Renal cortical epithelial cell (primary cell): ENCODE measurements at regions not wholly inside any gene's neighbourhood (a gene's known extent, or its start where the extent isn't known, plus 50 kb on each side); places are given as distances from the start of the nearest gene placed in this dataset.

Source experiments
- DNase-seq: peaks from one replicate; pipeline ENCODE4 v3.0.0-alpha.2; 2011; ENCODE audit warnings: low read depth

DNA sequence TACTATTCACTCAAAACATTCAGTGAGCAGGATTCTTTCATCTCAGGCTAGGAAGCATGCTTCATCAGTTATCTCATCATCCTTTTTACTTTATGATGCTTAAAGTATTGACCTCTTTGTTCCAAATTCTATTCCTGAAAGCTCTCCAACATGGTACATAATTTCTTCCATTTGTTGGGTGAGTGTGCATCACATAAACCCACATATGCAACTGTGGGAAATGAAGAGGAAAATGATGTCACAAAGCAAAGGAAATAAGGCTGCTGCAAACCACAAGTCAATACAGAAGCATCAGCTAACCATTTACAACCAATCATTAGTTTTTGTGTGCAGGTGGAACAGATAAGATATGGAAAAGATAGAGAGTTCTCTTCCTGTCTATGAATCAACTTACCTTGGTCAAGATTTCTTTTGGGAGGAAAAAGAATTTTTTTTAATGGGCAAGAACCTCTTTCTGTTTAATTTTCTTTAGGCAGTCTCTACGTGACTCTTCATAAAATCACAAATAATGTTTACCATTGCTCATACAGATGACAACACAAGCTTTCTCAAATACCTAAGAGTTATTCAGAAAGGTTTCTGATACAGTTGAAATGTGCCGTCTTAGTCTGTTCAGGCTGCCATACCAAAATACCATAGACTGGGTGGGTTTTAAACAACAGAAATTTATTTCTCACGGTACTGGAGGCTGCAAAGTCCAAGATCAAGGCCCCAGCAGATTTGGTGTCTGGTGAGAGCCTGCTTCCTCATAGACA is 259.9 kb downstream of the ADGRG6 start:
- no peak for DNase-seq

DNA sequence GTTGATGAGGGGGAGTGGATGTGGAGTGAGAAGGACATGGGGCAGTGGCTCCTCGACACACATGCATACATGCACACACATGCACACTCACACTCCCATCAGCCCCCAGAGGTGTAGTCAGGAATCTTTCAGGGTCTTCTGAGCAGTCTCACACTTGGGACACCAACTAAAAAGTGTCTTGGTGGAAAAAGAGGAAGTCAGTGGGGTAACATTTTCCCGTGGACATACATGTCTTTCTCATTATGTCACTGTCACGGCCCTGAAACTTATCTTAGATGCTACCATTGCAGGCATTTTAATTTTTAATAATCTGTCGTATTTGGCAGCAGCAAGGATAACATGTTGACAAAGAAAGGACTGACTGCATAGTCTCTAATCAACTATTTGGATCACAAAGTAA is 261.1 kb downstream of the ADGRG6 start:
- DNase-seq: no peak

DNA sequence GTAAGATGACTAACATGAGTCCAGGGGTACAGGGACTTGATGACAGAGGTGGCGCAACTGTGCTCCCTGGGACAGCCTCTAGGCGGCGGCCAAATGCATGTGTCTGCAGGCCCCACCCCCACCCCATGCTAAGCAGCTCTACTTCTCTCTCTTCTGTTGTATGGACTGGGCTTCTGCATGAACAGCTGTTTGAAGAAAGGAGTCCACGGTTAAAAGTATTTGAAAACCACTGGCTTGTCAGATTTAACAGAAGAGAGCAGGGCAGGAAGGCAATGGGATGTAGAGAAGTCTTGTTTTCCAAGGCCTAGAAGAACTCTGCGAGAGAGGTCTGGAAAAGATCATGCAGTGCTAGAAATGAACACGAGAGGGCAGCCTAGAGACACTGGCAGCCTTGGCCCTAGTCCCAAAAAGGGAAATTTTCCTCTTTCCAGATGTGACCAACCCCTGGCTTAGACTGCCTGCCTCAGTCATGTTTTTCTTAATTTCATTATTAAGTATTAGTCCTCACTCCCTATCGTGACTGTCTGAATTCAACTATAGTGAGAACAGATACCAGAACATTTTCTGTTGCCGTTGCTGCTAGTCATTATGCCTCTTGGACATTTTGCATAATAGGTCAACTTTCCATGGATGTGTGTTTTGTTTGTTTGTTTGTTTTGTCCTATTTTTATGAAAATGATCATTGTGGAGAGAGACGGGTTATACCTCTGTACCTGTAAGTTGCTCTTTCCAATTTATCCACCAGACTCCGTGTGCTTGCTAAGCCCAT is 265.0 kb downstream of the ADGRG6 start:
- peak; percentile 47 for DNase-seq

DNA sequence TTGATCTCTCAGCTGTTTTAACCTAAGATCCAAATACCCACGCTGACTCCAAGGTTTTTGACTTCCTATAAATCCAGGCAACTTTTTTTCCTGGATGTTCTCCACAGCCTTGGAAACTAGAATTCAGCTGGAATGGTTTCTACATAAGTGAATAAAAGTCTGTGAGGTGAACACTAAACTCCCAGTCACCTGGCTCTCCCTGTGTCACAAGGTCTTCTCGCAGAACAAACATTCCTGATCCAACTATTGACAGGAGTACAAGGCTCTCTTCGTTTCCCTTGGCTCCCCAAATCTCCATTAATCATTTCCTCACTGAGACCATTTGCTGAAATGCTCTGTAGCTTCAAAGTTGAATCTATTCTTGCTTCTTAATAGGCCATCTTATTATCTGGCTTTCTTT is 265.7 kb downstream of the ADGRG6 start:
- DNase-seq: no peak

DNA sequence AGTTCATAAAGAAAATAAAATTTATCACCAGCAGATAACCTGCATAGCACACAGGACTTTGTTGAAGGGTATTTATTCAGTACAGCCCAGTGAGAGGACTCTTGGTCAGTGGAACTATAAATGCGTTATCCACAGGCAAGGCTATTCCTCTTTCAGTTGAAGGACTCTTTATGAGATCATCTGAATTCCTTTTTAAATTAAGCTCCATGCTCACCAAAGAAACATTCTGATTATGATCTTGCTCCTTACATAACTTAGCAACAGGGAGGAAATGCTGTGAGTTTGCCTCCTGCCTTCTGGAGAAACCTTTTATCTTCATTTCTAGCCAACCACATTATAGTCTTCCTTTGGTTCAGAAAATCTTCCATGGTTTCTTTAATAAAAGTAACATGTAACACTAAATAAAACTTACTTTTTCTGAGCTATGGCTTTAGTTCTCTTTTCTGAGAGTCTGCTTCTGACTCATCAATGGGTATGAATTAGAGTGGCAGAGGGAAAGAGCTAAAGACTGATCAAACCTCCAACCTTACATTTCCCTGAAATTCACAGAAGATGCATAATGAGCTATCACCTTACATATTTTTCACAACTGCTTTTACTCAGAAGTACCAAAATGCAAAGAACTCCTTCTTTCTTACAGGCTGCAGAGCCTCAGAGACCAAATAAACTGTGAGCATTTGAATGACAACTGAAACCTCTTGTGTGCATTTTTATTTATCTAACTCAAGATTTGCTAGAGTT is 267.2 kb downstream of the ADGRG6 start:
- DNase-seq: peak; percentile 36

DNA sequence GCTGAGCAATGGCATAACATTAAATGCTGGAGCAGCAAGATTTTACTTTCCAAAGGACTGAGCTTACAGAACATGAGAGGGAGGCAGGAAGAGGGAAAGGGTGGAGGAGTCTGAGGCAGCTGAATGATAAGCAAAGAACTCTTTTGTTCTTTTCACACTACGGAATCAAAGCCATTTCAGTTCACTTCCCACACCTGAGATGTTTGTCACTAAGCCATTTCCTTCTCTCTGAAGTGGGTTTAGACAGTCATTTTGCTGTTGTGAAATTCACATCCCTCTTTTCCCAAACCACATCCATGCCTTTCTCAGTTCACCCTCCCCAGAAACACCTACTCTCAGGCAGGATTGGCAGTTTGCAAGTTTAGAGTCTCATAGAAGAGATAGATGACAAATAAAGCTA is 267.9 kb downstream of the ADGRG6 start:
- peak; percentile 70 for DNase-seq

DNA sequence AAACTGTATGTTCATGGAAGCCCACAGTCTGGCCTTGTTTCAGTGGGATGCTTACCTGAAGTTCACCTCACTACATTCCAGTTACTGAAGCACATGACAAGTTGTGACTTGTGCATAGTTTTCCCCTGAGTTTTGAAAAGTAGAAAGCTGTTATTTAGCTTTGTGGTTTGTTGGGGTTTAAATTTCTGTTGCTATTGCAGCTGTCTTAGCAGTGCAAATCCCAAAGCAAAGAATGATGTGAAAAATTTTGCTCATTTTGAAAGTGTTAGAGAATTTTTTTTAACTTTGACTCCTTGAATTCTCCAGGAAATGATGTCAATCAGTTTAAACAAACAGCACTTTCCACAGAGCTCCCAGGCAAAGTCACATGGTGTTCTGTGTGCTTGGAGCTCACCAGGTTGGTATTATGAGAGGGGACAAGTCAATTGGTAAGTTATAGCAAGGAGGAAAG is 268.4 kb downstream of the ADGRG6 start:
- peak; percentile 84 for DNase-seq

DNA sequence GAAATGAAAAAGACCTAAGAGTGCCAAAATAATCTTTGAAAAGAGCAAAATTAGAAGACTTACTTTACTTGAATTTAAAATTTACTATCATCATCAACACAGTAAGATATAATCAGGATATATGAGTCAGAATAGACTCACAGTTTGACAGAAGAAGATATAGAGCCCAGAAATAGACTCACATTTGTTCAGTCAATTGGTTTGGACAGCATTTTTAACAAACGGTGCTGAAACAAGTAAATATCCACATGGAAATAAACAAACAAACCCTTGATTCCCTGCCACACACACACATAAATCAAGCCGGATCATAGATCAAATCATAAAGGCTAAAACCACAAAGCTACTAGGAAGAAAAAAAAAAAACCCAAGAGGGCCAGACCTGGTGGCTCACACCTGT is 291.1 kb downstream of the ADGRG6 start:
- DNase-seq: no peak

DNA sequence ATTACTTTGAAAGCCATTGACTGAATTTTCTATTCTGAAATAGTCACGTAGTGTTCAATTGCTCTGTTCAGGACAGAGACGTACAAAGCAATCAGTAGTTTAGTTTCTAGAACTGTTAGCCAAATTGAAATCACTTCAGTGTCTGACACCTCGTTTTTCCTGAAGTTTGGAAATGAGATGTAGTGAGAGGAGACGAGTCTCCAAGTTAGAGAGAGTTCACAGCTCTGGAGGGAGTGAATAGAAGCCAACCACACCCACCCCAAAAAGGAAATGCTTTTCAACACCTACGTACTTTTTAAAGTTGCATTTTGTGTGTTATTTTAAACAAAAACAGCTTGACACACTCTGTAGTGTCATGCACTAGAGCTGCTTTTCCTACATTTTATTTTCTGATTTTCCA is 296.0 kb downstream of the ADGRG6 start:
- no peak for DNase-seq

DNA sequence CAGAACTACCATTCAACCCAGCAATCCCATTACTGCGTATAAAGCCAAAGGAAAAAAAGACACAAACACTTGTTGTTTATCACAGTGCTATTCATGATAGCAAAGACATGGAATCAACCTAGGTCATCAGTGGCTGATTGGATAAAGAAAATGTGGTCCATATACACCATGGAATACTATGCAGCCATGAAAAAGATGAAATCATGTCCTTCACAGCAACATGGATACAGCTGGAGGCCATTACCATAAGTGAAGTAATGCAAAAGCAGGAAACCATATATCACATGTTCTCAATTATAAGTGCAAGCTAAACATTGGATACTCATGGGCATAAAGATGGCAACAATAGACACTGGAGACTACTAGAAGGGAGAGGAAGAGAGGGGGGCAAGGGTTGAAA is 299.6 kb downstream of the ADGRG6 start:
- no peak for DNase-seq

DNA sequence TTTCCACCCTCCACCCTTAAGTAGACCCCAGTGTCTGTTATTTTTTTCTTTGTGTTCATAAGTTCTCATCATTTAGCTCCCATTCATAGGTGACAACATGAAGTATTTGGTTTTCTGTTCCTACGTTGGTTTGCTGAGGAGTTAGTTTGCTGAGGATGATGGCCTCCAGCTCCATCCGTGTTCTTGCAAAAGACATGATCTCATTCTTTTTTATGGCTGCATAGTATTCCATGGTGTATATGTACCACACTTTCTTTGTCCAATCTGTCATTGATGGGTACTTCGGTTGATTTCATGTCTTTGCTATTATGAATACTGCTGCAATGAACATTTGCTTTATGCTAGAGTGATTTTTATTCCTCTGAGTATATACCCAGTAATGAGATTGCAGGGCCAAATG is 301.2 kb downstream of the ADGRG6 start:
- no peak for DNase-seq

DNA sequence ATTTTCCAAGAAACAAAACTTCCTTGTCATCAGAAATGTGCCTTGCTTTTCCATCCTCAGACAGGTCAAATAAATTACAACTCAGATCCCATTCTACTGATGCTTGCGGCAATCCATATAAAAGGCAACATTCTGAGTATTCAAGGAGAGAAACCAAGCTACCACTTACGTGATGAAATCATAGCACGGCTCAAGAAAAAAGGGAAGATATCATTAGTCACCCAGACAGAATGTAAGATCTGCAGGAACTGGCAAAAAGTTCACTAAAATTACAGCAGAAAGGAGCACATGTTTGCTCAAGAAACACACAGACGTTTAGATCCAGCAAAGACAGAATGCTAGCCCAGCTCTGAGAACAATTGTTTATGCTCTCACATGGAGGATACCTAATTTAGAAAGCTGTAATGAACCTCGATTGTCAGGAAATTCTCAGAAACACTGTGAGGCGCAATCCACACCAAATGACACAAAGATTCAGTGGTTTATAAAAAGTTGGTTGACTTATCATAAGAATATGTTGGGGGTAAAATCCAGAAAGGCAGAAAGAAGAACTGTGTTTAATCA is 304.2 kb downstream of the ADGRG6 start:
- DNase-seq: peak; percentile 3

DNA sequence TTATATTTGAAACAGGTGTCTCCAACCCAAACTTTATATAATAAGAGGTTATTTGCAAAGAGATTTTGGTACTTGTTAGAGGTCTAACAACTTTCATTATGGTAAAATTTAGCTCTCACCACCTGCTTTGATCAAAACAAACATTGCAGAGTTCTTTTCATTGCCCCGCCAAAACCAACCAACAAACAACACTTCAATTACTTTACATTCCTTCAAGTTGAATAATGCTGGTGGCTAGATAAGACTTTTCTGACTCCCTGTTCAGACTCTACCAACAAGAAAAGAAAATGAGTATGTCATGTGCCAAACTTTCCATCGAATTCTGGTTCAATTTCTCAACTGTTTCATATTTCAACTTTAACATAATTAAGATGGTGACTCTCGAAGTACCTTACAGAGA is 311.1 kb downstream of the ADGRG6 start:
- DNase-seq: no peak

DNA sequence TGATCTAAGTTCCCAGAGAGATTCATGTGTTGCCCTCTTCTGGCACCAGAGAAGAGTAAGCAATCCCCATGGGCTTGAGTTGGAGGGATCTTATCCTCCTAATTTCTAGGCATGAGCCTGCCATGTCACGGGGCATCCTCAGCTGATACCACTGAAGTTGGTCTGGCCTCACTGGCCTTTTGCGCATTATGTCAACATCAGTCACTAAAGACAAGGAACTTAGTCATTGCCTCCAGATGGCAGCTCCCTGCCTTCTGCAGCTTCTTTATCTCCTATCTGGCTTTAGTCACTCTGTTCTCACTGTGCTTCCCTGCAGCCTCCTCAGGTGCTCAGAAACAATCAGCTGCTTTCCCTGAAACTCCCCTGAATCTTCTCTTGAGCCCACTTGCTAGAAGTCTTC is 312.2 kb downstream of the ADGRG6 start:
- no peak for DNase-seq

DNA sequence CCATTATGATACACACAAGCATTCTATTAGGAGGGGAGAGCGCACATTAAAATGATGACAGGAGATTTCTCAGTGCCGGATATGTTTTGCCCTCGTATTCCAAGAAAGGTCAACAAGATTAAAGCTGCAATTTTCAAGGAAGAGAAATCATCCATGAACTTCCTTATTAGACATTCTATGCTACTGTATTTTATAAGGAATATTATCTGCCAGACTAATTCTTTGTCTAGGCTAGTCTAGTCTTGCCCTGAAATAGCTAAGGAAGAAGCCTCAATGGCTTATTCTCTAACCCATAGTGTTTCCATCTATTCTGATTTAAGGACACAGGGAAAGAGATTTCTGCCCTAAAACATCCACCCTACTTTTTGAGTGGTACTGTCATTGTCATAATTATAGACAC is 315.4 kb downstream of the ADGRG6 start:
- DNase-seq: no peak

DNA sequence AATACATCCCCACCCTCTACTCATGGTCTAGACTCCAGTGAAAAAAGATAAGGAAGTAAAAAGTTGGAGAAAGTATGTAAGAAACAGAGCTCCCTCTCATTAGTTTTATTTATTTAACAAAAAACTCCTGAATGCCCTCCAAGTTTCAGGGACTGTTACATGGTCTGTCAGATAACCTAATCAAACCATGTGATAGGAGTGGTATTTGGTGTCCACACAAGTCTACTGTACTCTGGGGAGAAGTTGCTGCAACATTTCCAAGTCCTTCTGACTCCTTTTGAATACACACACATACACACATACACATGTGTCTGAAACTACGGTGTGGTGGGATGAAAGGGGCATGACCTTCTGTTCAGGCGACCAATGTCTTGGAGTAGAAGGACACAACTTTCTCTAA is 320.0 kb downstream of the ADGRG6 start:
- DNase-seq: no peak

DNA sequence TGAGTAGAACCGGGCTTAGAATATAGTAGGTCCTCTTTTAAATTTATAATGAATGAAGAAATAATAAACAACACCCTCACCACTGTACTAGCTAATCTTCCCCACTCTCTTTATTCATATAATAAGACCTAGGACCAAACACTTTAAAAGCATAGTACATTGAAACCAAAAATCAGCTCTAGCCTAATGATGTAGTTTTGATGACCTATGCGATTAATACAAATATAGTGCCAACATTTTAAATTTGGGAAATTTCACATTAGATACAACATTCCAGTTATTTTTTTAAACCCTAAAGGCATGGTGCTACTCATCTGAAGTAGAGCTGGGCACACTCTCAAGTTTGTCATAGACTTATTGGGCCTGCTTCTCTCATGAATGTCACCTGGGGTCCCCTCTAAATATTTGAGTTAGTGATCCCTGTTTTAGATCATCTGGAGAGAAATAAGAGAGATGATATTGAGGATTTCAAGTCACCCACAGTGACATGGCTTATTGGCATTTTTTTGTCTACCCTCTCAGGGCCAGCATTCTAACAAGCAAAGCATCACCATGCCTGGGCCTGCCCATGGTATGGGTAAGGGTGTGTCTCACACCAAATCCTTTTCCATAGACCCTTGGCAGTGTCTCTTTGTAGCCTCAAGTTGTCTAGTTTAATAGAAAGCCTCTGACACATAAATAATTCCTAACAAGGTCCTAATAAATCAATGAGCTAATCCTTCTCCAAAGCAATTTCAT is 319.8 kb downstream of the HIVEP2 start:
- DNase-seq: no peak

DNA sequence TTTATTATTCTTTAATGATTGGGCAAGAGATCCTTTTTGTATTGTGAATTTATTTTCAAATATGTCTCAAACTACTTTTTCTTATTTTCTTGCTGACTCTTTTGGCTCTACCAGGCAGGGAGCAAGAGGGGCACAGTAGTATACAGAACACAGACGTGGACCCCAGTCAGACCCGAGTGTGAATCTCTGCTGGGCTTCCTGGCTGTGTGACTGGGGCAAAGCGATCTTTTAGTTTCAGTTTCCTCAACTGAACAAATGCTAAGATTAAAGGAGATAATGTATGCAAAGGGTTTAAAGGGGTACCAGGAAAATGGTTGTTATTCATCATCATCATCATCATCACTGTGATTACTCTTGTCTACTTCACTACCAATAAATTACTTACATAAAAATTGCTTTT is 317.5 kb downstream of the HIVEP2 start:
- DNase-seq: no peak

DNA sequence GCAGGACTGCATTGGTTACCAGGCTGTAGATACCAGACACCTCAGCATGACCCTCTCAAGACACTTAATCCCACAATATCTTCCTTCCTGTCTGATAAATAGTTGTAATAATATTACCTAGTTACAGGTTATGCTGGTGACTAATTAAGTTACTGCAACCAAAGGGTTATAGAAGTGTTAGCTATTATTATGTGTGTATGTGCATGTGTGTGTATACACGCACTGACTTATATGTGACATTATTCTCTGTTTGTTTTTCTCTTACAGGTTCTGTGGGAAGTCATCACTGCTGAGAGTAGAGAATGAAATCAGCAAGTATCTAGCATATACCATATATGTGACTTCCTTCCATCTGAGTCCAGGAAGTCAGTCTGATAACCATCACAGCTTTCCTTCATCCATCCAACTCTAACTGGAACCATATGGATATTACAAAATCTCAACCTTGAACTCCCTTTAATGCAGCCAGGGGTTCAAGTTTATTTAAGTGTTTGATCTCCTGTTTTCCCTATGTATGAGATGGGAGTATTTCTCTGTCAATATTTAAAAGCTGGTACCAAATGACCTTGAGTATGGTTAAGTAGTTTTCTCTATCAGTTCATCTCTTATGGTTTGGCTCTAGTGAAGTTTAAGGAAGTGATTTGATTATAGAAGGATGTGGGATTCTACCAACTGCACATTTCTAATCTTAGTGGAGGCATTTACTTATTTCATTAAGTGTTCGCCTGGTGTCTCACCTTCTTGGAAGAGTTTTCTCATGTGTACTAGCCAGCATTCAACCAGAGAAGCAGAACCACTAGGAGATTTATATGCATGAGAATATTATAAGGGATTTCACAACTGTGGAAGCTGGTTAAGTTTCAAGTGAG is 313.2 kb downstream of the HIVEP2 start:
- no peak for DNase-seq

DNA sequence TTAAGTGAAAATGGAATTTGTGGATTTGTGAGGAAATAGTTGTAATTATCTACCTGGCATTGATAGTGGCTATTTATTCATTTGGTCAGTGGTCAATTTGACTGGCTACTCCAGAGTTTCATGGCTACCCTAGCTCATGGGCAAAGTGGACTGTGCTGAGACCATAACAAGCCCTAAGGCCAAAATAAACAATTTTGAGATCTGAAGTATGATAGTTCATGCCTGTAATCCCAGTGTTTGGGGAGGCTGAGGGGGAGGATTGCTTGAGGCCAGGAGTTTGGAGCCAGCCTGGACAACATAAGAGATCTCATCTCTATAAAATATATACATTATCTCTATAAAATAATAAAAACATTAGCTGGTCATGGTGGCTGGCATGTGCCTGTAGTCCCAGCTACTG is 311.7 kb downstream of the HIVEP2 start:
- no peak for DNase-seq

DNA sequence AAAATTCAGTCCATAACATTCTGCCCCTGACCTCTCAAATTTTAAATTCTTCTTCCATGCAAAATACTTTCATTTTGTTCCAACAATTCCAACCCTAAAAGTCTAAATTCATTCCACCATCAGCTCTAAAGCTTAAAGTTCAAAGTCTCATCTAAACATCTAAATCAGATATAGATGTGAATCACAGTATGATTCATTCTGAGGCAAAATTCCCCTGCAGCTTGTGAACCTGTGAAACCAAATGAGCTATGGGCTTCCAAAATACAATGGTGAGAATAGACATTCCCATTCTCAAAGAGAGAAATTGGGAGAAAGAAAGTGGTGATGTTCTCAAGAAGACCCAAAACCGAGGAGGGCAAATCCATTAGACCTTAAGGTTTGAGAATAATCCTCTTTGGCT is 309.8 kb downstream of the HIVEP2 start:
- peak; percentile 60 for DNase-seq
